ENCODE measurements at regions not wholly inside any gene's neighbourhood (a gene's known extent, or its start where the extent isn't known, plus 50 kb on each side); places are given as distances from the start of the nearest gene placed in this dataset.

DNA sequence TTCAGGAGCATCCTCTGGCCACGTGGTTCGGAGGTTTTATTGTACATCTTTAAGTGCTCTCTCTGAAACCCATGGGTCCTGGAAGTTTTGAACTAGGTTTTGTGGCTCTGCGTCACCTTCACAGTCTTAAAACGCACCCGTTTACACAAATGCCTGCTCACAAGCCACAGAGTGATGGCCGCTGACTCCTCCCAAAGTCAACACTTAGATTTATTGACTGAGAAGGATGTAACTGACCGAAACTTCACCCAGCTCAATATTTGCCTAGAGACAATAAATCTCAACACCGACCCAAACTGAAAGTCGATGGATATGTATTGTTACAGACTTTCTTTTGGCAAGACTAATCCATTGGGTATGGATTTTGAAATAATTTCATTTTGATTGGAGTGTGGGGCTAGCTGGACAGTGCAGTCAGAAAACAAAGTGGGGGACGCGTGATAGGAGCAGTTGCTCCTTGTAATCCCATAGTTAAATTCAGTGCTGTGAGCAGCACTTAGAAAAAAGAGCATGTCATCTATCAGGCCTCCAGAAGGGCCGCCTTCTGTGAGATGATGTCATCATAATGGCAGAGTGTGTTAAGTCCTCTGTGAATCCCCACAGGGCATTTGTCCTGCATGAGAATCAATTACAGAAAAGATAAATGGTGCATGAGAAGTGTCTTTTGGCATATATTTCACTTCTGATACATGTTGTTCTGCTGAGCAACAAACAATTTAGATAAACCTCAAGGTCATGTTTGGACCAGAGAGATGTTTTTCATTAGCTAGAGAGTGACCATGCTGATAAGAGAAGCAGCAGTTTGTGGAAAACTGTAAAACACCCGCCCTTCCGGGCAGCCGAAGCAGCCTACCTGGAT lies 183.7 kb downstream of the INO80D start:
- no peak for DNase-seq

- DNase-seq = no peak
Observed at GRCh38 chr2:205901491-205901890, 184.5 kb downstream of the INO80D start.

DNA sequence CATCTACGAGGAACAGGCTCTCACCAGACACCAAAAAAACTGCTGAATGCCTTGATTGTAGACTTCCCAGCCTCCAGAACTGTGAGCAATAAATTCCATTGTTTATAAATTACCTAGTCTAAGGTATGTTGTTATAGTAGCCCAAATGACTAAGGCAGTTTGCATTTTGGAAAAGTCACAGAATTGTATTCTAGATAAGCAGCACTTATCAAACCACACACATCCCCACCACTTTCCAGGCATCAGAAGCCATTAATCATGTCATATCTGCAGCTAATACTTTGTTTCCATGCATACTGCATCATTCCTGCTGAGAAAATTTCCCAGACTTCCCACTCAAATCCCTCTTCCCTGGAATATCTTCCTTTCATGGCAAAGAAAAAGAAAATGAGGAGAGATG lies 187.2 kb downstream of the INO80D start:
- DNase-seq = no peak

GRCh38 chr2:205895981-205896655 lies 189.9 kb downstream of the INO80D start:
- DNase-seq = no peak

- DNase-seq = no peak
Observed at GRCh38 chr2:205892665-205893259, 193.2 kb downstream of the INO80D start.

GRCh38 chr2:205892251-205892655 lies 193.7 kb downstream of the INO80D start:
- no peak for DNase-seq

- no peak for DNase-seq
Observed at GRCh38 chr2:205889114-205889513, 196.9 kb downstream of the INO80D start.

- no peak for DNase-seq
Observed at GRCh38 chr2:205887637-205888036, 198.3 kb downstream of the INO80D start.

GRCh38 chr2:205885492-205886099 lies 200.4 kb downstream of the INO80D start:
- DNase-seq = peak; percentile 57

DNA sequence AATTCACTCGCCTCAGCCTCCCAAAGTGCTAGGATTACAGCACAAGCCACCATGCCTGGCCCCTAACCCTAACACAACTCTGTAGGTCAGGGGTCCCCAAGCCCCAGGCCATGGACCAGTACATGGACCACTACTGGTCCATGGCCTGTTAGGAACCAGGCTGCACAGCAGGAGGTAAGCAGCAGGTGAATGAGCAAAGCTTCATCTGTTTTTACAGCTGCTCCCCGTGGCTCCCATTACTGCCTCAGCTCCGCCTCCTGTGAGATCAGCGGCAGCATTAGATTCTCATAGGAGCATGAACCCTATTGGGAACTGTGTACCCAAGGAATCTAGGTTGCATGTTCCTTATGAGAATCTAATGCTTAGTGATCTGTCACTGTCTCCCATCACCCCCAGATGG lies 201.7 kb downstream of the NRP2 start:
- DNase-seq = no peak

DNA sequence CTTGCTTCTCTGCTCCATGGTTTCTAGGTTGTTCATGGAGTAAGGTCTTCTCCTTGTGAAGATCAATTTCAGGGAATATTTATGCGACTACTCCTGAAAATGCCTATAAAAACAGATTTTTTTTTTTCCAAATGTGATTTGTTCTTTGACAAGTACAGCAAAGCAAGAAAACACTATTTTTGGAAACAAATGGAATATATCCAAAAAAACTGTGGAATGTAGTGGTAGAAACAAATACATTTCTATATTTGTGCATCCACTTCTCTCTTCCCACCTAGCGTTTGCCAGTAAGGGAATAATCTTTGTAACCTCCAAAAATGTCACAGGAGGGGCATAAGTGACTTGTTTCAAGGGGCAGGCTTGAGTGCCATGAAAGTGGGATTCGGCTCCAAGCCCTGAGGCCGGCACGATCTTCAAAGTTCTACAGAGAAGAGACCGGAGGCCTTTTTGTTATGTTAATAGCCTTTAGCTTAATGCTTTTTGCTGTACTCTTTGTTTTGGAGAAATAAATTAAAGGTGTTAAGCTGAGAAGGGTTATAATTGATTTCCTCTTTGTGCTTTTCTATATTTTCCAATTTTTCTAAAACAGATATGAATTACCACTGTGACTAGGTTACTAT lies 200.6 kb downstream of the NRP2 start:
- DNase-seq = no peak

GRCh38 chr2:205880048-205880447 lies 197.7 kb downstream of the NRP2 start:
- DNase-seq = no peak

DNA sequence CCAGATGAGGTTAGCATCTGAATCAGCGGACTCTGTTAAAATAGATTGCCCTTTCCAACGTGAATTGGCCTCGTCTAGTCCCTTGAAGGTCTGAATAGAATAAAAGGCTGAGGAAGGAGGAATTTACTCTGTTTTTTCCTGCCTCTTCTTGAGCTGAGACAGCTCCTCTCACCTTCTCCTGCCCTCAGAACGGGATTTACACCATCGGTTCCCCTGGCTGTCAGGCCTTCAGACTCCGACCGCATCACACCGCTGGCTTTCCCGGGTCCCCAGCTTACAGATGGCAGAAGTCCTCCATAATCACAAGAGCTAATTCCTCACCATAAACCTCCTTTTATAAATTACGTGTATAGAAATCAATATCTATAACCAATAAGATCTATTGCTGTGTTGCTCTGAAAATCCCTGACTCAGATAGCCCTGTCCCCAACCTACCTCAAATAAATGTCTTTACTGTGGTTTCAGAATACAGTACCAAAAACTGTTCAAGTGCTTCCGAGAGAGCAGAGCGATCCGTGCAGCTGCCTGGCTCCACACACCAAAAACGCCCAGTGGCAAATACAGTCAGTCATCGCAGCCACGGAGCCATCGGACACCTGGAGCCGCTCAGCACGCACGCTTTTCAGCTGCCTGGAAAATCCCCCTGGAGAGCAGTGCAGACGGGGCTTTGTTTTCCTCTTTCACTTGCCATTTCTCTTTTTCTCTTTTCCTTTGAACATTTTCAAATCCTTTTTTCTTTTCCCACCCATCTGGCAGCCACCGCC lies 196.9 kb downstream of the NRP2 start:
- no peak for DNase-seq

DNA sequence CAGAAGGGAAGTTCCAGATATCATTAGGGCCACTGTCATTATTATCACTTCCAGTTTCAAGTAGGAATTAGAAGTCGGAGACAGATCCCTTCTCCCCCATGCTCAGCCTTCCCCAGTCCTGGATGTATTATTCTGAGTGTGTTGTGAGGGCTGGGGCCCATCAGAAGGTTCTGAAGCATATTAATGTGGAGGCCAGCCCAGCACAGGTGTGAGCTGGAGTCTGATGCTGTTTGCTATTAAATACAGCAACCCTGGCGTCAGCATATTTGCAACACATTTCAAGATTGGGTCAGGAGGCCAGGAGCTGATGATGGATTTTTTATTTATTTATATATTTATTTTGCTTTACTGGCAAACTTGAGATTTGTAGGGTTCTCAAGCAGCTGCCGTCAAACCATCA lies 195.2 kb downstream of the NRP2 start:
- no peak for DNase-seq

DNA sequence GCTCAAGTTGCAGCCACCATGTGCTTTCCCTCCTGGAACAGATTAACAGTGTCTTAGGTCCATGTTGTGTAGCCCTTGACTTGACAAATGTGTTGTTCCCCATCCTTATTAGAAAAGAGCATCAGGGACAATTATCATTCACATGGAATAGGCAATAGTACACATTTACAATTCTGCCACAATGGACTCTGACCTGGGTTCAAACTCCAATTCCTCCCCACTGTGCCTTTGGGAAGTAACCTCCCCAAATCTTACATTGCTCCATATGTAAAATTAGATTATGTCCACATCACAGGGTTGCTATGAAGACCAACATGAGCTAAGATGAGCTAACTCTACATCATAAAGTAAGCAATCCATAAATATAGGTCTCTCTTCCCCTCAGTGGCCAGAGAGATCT lies 193.8 kb downstream of the NRP2 start:
- no peak for DNase-seq

DNA sequence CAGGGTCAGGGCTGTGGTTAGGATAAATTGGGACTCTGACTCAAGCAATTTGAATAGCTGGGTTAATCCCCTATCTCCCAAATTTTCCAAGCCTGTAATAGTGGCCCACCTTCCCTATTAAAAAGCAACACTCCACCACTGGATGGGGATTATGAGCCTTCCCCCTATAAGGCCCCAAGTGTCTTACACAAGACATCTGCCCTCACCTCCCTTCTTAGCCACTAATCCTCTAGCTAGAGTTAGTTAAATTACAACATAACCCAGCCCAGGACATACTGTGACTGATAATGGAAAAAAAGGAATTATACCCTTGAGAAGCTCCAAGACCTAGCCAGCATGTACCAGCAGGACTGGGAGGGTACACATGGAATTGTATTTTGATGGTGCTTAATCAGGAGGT lies 190.4 kb downstream of the NRP2 start:
- no peak for DNase-seq

DNA sequence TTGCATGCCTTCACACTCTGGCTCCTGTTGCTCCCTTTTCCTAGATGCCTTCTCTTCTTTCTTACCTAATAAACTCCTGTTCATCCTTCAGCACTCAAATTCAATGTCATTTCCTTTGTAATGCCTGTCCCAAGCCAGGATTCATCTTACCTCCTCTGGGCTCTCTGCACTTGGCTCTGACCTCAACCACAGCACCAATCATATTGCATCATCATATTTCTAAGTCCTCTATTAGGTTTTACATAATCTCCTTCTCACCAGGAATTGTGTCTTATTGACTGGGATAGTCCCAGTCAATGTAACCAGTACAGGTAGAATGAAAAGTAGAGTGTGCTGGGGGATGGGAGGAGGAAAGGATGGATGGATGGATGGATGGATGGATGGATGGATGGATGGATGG lies 187.1 kb downstream of the NRP2 start:
- no peak for DNase-seq

DNA sequence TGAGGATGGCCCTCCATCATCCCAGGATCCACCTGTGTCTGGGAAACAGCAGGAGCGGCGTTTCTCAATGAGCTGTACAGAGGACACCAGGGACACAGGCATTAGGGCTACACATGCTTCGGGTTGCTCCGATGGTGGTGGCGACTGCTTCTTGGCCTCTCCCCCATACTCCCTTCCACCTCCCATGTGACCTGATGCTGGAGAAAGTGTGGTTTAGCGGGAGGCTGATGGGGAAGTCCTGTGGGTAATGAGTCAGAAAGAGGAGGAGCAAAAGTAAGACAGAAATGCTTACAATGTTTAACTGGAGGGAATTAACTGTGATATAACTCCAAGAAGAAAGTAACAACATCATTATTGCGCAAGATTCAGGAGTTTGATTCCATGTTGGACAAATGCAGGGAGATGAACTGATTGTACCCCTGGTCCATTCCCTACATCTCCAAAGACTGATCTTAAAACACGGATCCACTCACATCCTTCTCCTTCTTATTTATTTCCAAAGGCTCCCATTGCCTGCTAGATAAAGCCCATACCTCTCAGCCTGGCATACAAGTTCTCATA lies 186.6 kb downstream of the NRP2 start:
- no peak for DNase-seq

DNA sequence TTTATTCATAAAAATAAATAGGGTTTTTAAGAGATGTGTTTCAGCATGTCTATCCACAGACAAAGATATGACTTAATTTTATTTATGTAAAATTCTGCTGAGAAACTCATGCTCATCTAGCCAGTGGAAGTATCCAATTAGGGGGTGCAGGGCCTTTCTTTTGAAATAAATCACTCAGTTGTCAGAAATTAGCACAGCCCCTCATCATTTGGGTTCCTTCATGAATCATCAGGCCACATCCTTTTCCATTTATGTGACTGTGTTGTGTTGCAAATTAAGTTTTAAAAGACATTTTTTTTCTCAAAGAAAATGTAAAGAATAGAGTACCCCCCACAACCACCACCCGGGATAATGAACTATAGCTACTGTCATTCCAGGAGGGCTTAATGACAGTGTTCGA lies 185.8 kb downstream of the NRP2 start:
- DNase-seq = no peak

DNA sequence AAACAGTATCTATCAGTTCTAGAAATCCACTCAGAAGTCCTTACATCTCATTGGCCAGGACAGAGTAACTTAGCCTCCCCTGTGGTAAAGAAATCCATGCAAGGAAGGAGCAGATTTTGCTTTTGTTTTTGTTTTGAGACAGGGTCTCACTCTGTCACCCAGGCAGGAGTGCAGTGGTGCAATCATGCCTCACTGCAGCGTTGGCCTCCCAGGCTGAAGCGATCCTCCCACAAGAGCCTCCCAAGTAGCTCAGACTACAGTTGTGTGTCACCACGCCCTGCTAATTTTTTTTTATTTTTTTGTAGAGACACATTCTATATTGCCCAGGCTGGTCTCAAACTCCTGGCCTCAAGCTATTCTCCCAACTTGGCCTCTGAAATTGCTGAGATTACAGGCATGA lies 185.1 kb downstream of the NRP2 start:
- DNase-seq = no peak

- DNase-seq = no peak
Observed at GRCh38 chr2:205865905-205866441, 183.7 kb downstream of the NRP2 start.

DNA sequence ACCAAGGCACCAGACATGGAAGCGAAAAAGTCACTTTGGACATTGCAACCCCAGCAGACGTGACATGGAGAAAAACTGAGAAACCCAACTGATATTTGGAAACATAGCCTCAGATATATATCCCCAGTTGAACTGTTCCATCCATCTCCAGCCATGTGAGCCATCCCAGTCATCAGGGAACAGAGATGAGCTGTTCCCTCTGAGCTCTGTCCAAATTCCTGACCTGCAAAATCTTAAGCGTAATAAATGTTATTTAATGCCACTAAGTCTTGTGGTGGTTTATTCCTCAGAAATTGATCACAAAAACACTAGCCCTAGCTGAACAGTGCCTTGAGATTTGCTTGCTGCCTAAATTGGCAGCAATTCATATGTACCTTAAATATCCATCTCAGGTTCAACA lies 182.8 kb downstream of the NRP2 start:
- DNase-seq = no peak
